Neural cell (in vitro differentiated cells): ENCODE measurements at regions not wholly inside any gene's neighbourhood (a gene's known extent, or its start where the extent isn't known, plus 50 kb on each side); places are given as distances from the start of the nearest gene placed in this dataset.

Source experiments
- H2AFZ ChIP-seq: fragments of 200-600, 300-800 bp; sonication (generic), shearing (Covaris generic); 2 replicates; pipeline ENCODE4 v1.6.0; 2014; ENCODE audit warnings: low read depth, mild to moderate bottlenecking, antibody characterized with exemption, low read length, moderate library complexity
- H3F3A ChIP-seq: fragments of 200-600 bp; shearing (Covaris generic); 2 replicates; pipeline ENCODE4 v1.6.1; 2016; ENCODE audit warnings: mild to moderate bottlenecking, moderate library complexity, mixed read lengths, antibody characterized with exemption, low read length; ENCODE audit not compliant: insufficient read depth, poor library complexity, severe bottlenecking
- H3K27ac ChIP-seq: fragments of 200-600, 300-800 bp; sonication (generic), shearing (Covaris generic); 2 replicates; pipeline ENCODE4 v1.5.1; 2014; ENCODE audit warnings: mild to moderate bottlenecking, low read length, moderate library complexity
- H3K27me3 ChIP-seq: fragments of 300-800, 200-600 bp; sonication (generic), shearing (Covaris generic); 2 replicates; pipeline ENCODE4 v1.6.0; 2014; ENCODE audit warnings: mild to moderate bottlenecking, low read depth, low read length, moderate library complexity; ENCODE audit not compliant: insufficient read depth
- H3K36me3 ChIP-seq: fragments of 300-800, 200-600 bp; sonication (generic), shearing (Covaris generic); 2 replicates; pipeline ENCODE4 v1.5.1; 2014; ENCODE audit warnings: mild to moderate bottlenecking, antibody characterized with exemption, low read length, moderate library complexity; ENCODE audit not compliant: insufficient read depth
- H3K4me2 ChIP-seq: fragments of 300-800, 200-600 bp; sonication (generic), shearing (Covaris generic); 2 replicates; pipeline ENCODE4 v1.6.0; 2014; ENCODE audit warnings: mild to moderate bottlenecking, low read length
- H3K4me3 ChIP-seq: fragments of 300-800, 200-600 bp; sonication (generic), shearing (Covaris generic); 2 replicates; pipeline ENCODE4 v1.5.1; 2014; ENCODE audit warnings: mild to moderate bottlenecking, low read length, moderate library complexity
- H3K79me2 ChIP-seq: fragments of 200-600 bp; shearing (Covaris generic); replicated peaks from 2 replicates; pipeline ENCODE4 v1.6.0; 2014; ENCODE audit warnings: mild to moderate bottlenecking, low read length, moderate library complexity; ENCODE audit not compliant: insufficient read depth
- H3K9ac ChIP-seq: fragments of 300-800, 200-600 bp; sonication (generic), shearing (Covaris generic); 2 replicates; pipeline ENCODE4 v1.6.1; 2016; ENCODE audit warnings: mild to moderate bottlenecking, low read length, mixed read lengths
- H3K9me2 ChIP-seq: fragments of 200-600 bp; shearing (Covaris generic); 2 replicates; pipeline ENCODE4 v1.6.1; 2016; ENCODE audit warnings: mild to moderate bottlenecking, low read length, mixed read lengths; ENCODE audit not compliant: insufficient read depth
- H3K9me3 ChIP-seq: fragments of 200-600, 300-800 bp; sonication (generic), shearing (Covaris generic); 2 replicates; pipeline ENCODE4 v1.6.1; 2016; ENCODE audit warnings: mild to moderate bottlenecking, mixed run types, low read length, moderate library complexity, mixed read lengths
- H4K20me1 ChIP-seq: fragments of 200-600 bp; shearing (Covaris generic); 2 replicates; pipeline ENCODE4 v1.6.1; 2016; ENCODE audit warnings: mild to moderate bottlenecking, mixed run types; ENCODE audit not compliant: insufficient read depth
- EP300 ChIP-seq: fragments of 450-650 bp; conservative IDR thresholded peaks from 2 replicates; pipeline ENCODE4 v1.6.1; 2014; ENCODE audit warnings: antibody characterized with exemption, mild to moderate bottlenecking, moderate library complexity; ENCODE audit not compliant: poor library complexity, severe bottlenecking
- EZH2 ChIP-seq: fragments of 200-600, 300-800 bp; shearing (Covaris generic), sonication (generic); IDR thresholded peaks from 2 replicates; pipeline ENCODE4 v1.6.1; 2014; ENCODE audit warnings: antibody characterized with exemption, low read length, borderline replicate concordance, mild to moderate bottlenecking; ENCODE audit not compliant: insufficient read depth, poor library complexity, severe bottlenecking
- MXI1 ChIP-seq: fragments of 450-650 bp; conservative IDR thresholded peaks from 2 replicates; pipeline ENCODE4 v1.6.1; 2014; ENCODE audit warnings: antibody characterized with exemption, mild to moderate bottlenecking; ENCODE audit not compliant: poor library complexity, severe bottlenecking
- POLR2AphosphoS5 ChIP-seq: IDR thresholded peaks from 2 replicates; pipeline ENCODE4 v1.6.1; 2012
- RAD21 ChIP-seq: fragments of 450-650 bp; conservative IDR thresholded peaks from 2 replicates; pipeline ENCODE4 v1.6.1; 2014; ENCODE audit warnings: antibody characterized with exemption, mild to moderate bottlenecking, moderate library complexity
- SMC3 ChIP-seq: fragments of 450-650 bp; conservative IDR thresholded peaks from 2 replicates; pipeline ENCODE4 v1.6.1; 2014; ENCODE audit warnings: antibody characterized with exemption, mild to moderate bottlenecking, moderate library complexity; ENCODE audit not compliant: poor library complexity
- TAF1 ChIP-seq: IDR thresholded peaks from 2 replicates; pipeline ENCODE4 v1.6.1; 2012; ENCODE audit warnings: low read depth
- TF ChIP-seq, protein P1 (sequence below): fragments of 450-650 bp; IDR thresholded peaks from 2 replicates; pipeline ENCODE4 v1.5.1; 2014; ENCODE audit warnings: antibody characterized with exemption, mild to moderate bottlenecking, moderate library complexity; ENCODE audit not compliant: poor library complexity, severe bottlenecking
- TF ChIP-seq, protein P2 (sequence below): IDR thresholded peaks from 2 replicates; pipeline ENCODE4 v1.6.1; 2012; ENCODE audit warnings: borderline replicate concordance

DNA sequence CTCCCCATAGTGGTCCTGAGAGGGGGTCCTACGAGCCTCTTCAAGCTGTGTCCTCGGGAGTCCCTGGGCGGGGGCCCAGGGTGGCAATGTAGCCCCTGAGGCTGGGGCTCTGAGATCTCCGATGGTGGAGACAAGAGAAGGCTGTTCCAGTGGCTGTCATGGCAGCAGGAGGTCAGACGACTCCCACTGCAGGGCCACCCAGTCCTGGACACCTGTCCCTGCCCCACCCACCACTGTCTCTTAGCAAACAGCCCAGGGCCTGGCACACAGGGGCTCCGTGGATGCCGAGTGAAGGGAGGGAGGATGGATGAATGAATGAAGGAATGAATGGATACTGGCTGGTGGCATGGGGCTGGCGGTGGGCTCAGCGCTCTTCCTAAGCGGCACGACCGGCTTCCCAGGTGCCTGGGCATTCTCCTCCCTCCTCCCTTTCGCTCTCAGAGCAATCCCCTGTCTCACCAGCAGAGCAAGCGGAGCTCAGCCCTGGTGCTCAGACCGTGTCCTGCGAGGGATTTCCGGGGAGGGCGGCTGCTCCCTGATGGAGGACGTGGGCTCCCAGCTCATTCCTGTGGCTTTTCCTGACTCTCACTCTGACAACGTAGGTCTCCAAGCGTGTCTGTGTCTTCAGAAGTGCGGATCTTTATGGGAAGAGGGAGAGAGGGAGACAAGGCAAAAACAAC is 1272.6 kb downstream of the BRD1 start:
- Histone ChIP-seq H2AFZ (no peak overlapping the region), H3K27ac (no peak overlapping the region), H3F3A (no peaks in the 10 kb centered on the region), H3K9me3 (no peaks in the 10 kb centered on the region), H3K79me2 (no peaks in the 10 kb centered on the region), H3K4me2 (no peak overlapping the region), H3K27me3 (no peaks in the 10 kb centered on the region), H3K9me2 (no peaks in the 10 kb centered on the region), H3K36me3 (no peaks in the 10 kb centered on the region), H3K4me3 (no peak overlapping the region), H4K20me1 (no peaks in the 10 kb centered on the region), H3K9ac (no peak overlapping the region)
- TF ChIP-seq, protein P1, sequence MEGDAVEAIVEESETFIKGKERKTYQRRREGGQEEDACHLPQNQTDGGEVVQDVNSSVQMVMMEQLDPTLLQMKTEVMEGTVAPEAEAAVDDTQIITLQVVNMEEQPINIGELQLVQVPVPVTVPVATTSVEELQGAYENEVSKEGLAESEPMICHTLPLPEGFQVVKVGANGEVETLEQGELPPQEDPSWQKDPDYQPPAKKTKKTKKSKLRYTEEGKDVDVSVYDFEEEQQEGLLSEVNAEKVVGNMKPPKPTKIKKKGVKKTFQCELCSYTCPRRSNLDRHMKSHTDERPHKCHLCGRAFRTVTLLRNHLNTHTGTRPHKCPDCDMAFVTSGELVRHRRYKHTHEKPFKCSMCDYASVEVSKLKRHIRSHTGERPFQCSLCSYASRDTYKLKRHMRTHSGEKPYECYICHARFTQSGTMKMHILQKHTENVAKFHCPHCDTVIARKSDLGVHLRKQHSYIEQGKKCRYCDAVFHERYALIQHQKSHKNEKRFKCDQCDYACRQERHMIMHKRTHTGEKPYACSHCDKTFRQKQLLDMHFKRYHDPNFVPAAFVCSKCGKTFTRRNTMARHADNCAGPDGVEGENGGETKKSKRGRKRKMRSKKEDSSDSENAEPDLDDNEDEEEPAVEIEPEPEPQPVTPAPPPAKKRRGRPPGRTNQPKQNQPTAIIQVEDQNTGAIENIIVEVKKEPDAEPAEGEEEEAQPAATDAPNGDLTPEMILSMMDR, result peak; percentile 22
- TF ChIP-seq MXI1 (no peak), SMC3 (no peak), RAD21 (no peak), EZH2 (no peak), TAF1 (no peak)

DNA sequence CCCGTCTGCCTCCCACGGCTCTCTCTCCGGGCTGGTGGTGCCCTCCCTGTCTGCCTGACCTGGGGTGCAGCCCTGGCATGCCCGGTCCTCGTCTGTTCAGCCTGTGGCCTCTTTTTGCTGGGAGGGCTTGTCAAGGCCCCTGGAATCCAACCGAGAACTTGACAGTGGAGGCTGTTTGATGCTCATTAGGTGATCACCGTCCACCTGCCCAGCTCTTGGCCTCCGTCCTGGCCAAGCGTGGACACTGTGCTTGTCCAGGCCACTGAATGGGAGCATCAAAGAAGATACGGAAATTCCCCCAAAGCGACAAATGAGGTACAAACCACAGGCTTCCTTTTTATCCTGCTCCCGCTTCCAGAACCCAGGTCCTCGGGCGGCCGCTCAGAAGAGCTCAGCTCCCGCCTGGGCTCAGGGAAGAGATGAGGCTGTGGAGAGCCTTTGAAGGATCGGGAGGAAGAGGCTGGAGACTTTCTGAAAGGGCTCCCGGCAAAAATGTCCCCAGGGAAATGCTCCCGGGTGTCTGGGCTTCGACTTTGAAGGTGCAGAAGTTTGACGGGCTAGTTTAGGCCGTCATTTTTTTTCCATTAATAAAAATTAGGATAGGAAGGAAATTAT is 1273.9 kb downstream of the BRD1 start:
- Histone ChIP-seq H3K27ac (no peak overlapping the region), H3K4me2 (no peak overlapping the region), H4K20me1 (no peaks in the 10 kb centered on the region), H2AFZ (no peak overlapping the region), H3K79me2 (no peaks in the 10 kb centered on the region), H3K36me3 (no peaks in the 10 kb centered on the region), H3K27me3 (no peaks in the 10 kb centered on the region), H3K9me3 (no peaks in the 10 kb centered on the region), H3K9ac (no peak overlapping the region), H3K9me2 (no peaks in the 10 kb centered on the region), H3K4me3 (no peak overlapping the region), H3F3A (no peaks in the 10 kb centered on the region)
- TF ChIP-seq SMC3 (no peak), POLR2AphosphoS5 (no peak), TAF1 (no peak), MXI1 (no peak), RAD21 (no peak), EZH2 (no peak), EP300 (no peak)
- TF ChIP-seq, protein P1, result no peak
- TF ChIP-seq, protein P2, sequence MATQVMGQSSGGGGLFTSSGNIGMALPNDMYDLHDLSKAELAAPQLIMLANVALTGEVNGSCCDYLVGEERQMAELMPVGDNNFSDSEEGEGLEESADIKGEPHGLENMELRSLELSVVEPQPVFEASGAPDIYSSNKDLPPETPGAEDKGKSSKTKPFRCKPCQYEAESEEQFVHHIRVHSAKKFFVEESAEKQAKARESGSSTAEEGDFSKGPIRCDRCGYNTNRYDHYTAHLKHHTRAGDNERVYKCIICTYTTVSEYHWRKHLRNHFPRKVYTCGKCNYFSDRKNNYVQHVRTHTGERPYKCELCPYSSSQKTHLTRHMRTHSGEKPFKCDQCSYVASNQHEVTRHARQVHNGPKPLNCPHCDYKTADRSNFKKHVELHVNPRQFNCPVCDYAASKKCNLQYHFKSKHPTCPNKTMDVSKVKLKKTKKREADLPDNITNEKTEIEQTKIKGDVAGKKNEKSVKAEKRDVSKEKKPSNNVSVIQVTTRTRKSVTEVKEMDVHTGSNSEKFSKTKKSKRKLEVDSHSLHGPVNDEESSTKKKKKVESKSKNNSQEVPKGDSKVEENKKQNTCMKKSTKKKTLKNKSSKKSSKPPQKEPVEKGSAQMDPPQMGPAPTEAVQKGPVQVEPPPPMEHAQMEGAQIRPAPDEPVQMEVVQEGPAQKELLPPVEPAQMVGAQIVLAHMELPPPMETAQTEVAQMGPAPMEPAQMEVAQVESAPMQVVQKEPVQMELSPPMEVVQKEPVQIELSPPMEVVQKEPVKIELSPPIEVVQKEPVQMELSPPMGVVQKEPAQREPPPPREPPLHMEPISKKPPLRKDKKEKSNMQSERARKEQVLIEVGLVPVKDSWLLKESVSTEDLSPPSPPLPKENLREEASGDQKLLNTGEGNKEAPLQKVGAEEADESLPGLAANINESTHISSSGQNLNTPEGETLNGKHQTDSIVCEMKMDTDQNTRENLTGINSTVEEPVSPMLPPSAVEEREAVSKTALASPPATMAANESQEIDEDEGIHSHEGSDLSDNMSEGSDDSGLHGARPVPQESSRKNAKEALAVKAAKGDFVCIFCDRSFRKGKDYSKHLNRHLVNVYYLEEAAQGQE, result no peak
